Stomach smooth muscle (tissue), 2 donors: ENCODE measurements at regions not wholly inside any gene's neighbourhood (a gene's known extent, or its start where the extent isn't known, plus 50 kb on each side); places are given as distances from the start of the nearest gene placed in this dataset.
"Not testable (repeated sequence)": the region's sequence is repeated elsewhere in the genome, so short reads cannot be mapped to it uniquely, and the experiment has no call there.

Experiments used
- H3K27ac ChIP-seq: one replicate; pipeline ENCODE4 v1.7.0; 2013; ENCODE audit warnings: mild to moderate bottlenecking, low read length, inconsistent platforms
- H3K27me3 ChIP-seq, 2 donors: one replicate each; pipeline ENCODE4 v1.7.0; 2013; ENCODE audit warnings: low read length in 2 of 2; ENCODE audit not compliant: insufficient read depth in 2 of 2, control insufficient read depth in 1 of 2
- H3K36me3 ChIP-seq, 2 donors: one replicate each; pipeline ENCODE4 v1.7.0; 2013; ENCODE audit warnings: low read length in 2 of 2; ENCODE audit not compliant: control insufficient read depth in 2 of 2, insufficient read depth in 2 of 2
- H3K4me1 ChIP-seq: one replicate; pipeline ENCODE4 v1.7.0; 2013; ENCODE audit warnings: low read length; ENCODE audit not compliant: control insufficient read depth, insufficient read depth
- H3K4me3 ChIP-seq, 2 donors: one replicate each; pipeline ENCODE4 v1.7.0; 2013; ENCODE audit warnings: low read length in 2 of 2
- H3K9ac ChIP-seq, 2 donors: one replicate each; pipeline ENCODE4 v1.7.0; 2013; ENCODE audit warnings: low read length in 2 of 2, mild to moderate bottlenecking in 1 of 2
- H3K9me3 ChIP-seq, 2 donors: one replicate each; pipeline ENCODE4 v1.7.0; 2013; ENCODE audit warnings: low read length in 2 of 2; ENCODE audit not compliant: control insufficient read depth in 2 of 2
- donor health status: healthy.
- donor health status: Pancreatic carcinoma.

DNA sequence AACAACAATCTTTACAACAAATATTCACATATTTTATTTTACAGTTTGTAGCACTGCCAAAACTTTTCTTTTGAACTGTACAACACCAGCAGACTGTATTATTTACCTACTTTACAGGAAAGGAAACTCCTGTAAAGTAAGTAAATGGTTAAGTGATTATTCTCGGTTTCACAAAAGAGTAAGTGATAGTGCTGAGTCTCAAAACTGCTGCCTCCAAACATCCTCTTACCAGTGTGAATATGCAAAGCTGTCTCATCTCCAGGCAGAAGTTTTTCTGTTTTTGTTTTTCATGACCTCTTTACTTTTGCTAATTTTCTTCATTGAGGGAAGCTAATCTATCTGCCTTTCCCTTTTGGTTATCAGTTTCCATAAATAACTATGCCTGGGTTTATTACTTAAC lies 286.7 kb downstream of the SRGAP2C start:
- H3K36me3 ChIP-seq = no peaks in the 10 kb centered on the region
- H3K27me3 ChIP-seq = no peaks in the 10 kb centered on the region
- H3K4me1 ChIP-seq = no peaks in the 10 kb centered on the region
- no peak overlapping the region for H3K4me3 ChIP-seq
- H3K9ac ChIP-seq = no peak overlapping the region
- no peak overlapping the region for H3K27ac ChIP-seq
- no peaks in the 10 kb centered on the region for H3K9me3 ChIP-seq

DNA sequence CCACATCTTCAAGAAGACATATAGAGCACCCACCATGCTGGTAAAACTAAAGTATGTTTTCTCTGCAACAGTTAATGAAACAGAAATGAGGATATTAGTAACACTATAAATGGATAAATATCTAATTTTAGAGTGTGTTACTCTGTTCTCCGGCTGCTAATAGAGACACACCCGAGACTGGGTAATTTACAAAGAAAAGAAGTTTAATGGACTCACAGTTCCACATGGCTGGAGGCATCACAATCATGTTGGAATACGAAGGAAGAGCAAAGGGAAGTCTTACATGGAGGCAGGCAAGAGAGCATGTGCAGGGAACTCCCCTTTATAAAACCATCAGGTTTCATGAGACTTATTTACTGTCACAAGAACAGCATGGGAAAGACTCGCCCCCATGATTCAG lies 287.2 kb downstream of the SRGAP2C start:
- peaks cover 0 to under 1% of the 10 kb centered on the region in 2 donors for H3K9me3 ChIP-seq
- H3K4me1 ChIP-seq = no peaks in the 10 kb centered on the region

DNA sequence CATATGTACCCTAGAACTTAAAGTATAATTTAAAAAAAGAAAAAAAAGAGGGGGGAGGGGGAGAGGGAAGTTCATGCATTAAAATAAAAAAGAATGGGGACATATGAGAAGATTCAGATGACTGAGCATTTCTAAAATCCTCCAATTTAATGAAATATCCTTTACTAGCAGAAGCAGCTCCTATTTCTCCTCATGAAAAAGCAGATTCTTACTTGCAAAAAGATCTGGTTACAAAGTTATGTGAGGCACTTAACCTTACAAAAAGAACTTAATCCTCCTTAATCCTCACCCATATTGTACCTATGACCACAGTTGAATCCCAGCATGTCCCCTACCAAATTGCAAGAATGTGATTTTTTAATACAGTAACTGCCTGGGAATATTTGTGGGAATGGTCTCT lies 298.5 kb downstream of the SRGAP2C start:
- Histone ChIP-seq H3K4me1 (no peaks in the 10 kb centered on the region), H3K27me3 (no peaks in the 10 kb centered on the region), H3K27ac (no peak overlapping the region), H3K9me3 (no peaks in the 10 kb centered on the region), H3K4me3 (no peak overlapping the region), H3K9ac (no peak overlapping the region), H3K36me3 (no peaks in the 10 kb centered on the region)

More for the DNA sequence above, 287.2 kb downstream of the SRGAP2C start:
- Histone ChIP-seq H3K9ac (no peak overlapping the region), H3K4me3 (no peak overlapping the region), H3K36me3 (no peaks in the 10 kb centered on the region), H3K27ac (no peak overlapping the region), H3K27me3 (no peaks in the 10 kb centered on the region)

DNA sequence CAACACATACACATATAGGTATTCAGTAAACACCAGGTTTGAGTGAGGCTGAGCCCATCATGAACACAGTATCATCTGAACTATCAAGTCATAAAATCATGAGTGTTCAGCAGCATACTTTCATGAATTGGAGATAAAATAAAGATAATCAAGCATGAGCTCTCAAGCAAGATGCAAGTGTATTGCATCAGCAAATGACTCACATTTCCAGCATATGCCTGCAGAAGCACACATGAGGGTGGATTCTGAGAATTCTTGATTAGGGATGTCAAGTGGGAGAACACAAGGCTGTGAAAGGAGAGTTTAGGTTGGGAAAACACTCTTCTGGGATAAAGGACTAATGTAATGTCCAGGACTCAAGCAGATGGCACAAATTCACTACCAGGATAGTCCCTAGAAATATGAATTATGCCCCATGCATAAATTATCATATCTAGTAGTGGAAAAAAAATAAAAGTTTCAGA lies 299.2 kb downstream of the SRGAP2C start:
- Histone ChIP-seq H3K9me3 (no peaks in the 10 kb centered on the region), H3K36me3 (no peaks in the 10 kb centered on the region), H3K27ac (no peak overlapping the region), H3K4me1 (no peaks in the 10 kb centered on the region), H3K27me3 (no peaks in the 10 kb centered on the region), H3K9ac (no peak overlapping the region), H3K4me3 (no peak overlapping the region)

DNA sequence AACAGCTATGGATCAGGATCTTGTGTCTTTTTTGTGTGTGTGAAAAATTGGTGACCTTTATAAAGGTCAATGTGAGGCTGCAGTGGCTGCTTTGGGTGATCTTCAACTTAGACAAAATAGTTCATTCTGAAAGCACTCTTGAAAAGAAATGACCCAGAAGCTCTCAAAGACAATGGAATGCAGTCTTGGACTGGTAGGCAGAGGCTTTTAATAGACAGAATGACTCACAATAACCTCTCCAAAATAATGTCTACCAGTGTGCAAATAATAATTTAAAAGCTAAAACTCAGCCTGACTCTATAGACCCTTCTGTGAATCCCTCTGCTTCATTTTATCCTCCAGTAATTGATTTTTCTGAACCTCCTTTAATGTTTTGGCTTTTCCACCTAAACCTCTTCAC lies 310.0 kb downstream of the SRGAP2C start:
- not testable (repeated sequence) for H3K9ac ChIP-seq, H3K4me3 ChIP-seq, H3K4me1 ChIP-seq, H3K27ac ChIP-seq, H3K36me3 ChIP-seq, H3K27me3 ChIP-seq, H3K9me3 ChIP-seq

DNA sequence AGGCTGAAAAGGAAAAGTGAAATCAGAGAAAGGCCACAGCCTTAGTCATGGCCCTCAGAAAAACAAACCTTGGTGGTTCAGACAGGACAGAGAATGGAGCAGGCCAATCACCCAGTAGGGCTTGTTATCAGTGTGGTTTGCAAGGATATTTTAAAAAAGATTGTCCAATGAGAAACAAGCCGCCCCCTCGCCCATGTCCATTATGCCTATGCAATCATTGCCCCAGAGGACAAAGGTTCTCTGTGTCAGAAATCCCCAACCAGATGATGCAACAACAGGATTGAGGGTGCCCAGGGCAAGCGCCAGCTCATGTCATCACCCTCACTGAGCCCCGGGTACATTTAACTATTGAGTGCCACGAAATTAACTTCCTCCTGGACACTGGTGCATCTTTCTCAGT lies 326.7 kb downstream of the SRGAP2C start:
- not testable (repeated sequence) for H3K27ac ChIP-seq, H3K4me1 ChIP-seq, H3K4me3 ChIP-seq, H3K27me3 ChIP-seq, H3K9me3 ChIP-seq, H3K9ac ChIP-seq, H3K36me3 ChIP-seq

DNA sequence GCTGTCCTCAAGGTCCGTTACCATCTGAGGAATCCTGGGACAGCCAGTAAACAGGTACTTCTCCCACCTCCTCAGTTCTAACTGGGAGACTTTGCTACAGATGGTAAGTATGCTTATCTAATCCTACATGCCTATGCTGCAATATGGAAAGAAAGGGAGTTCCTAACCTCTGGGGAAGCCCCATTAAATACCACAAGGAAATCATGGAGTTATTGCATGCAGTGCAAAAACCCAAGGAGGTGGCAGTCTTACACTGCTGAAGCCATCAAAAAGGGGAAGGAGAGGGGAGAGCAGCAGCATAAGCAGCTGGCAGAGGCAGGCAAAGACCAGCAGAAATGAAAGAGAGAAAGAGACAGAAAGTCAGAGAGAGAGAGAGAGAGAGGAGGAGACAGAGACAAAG lies 327.1 kb downstream of the SRGAP2C start:
- H3K4me1 ChIP-seq, H3K27ac ChIP-seq: not testable (repeated sequence)

DNA sequence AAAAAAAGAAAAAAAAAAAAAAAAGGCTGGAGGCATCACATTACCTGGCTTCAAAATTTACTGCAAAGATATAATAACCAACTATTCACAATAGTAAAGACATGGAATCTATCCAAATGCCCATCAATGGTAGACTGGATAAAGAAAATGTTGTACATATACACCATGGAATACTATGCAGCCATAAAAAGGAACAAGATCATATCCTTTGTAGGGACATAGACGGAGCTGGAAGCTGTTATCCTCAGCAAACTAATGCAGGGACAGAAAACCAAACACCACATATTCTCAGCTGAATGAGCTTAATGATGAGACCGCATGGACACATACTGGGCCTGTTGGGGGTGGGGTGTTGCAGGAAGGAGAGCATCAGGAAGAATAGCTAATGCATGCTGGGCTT lies 330.5 kb downstream of the SRGAP2C start:
- H3K27me3 ChIP-seq = peaks cover 8 to 13% of the 10 kb centered on the region in 2 donors
- H3K4me1 ChIP-seq = peaks cover 2% of the 10 kb centered on the region
- H3K4me3 ChIP-seq = no peak overlapping the region
- H3K36me3 ChIP-seq = no peaks in the 10 kb centered on the region
- peaks cover 0 to under 1% of the 10 kb centered on the region in 2 donors for H3K9me3 ChIP-seq
- H3K9ac ChIP-seq = no peak overlapping the region
- H3K27ac ChIP-seq = no peak overlapping the region

More for the DNA sequence above, 327.1 kb downstream of the SRGAP2C start:
- H3K36me3 ChIP-seq, H3K4me3 ChIP-seq, H3K9me3 ChIP-seq, H3K9ac ChIP-seq, H3K27me3 ChIP-seq: not testable (repeated sequence)

DNA sequence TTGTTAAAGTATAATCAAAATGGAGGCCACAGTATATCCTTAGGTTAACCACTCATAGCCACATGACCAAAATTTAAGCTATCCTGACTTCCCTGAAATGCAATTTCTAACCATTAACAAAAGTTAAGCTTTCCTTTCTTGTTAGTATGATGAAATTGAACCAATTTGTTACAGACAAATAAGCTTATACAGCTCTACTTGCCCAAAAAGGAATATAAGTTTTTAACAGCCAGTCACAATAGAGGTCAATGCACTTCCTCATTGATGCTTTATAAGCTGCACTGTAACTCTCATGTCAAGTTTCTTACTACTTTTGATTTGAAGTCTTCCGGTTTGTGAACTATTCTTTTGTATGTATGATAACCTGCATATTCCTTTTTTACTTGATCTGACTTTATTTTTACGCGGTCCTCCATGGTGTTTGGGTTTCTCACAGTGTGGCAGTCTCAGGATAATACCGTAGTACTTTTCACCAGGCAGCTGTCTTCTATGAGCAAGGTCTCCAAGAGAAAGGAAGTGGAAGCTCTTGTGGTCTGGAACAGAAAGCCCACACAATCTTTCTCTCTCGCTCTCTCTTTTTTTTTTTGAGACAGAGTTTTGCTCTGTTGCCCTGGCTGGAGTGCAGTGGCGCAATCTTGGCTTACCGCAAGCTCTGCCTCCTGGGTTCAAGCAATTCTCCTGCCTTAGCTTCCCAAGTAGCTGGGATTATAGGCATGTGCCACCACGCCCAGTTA lies 331.6 kb downstream of the SRGAP2C start:
- peaks cover 2% of the 10 kb centered on the region for H3K4me1 ChIP-seq
- H3K27me3 ChIP-seq = peaks cover 8 to 13% of the 10 kb centered on the region in 2 donors
- H3K36me3 ChIP-seq = no peaks in the 10 kb centered on the region
- H3K9ac ChIP-seq = no peak overlapping the region
- no peak overlapping the region for H3K27ac ChIP-seq
- no peak overlapping the region for H3K4me3 ChIP-seq
- H3K9me3 ChIP-seq = no peaks in the 10 kb centered on the region

DNA sequence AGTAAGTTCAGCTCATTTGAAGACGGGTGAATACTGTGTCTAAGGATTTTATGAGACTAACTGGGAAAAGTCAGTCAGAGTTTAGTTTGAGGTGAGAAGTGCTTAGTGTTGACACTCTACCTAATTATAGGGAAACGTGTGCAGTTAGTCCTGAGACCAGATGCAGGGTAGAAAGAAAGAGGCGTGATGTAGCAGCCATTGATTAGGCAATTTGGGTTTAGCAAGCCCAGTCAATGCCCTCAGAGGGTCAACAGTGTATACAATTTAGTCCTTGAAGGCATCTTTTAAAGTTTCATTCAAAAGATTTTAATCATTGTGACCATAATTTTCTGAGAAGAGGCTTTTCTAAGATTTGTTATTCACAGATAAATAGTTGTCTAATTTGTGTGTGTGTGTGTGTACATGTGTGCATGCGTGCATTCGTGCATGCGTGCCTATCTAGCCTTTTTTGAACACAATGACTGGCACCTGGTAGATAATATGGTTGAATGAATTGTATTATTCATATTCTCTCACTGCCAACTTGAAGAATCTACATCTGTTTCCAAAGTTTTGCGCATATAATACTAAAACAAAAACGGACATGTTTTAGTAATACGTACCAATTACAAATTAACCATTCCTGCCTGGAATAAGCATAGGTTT lies 332.9 kb downstream of the SRGAP2C start:
- Histone ChIP-seq H3K9me3 (no peaks in the 10 kb centered on the region), H3K36me3 (no peaks in the 10 kb centered on the region), H3K9ac (no peak overlapping the region), H3K4me3 (no peak overlapping the region), H3K4me1 (peaks cover 2% of the 10 kb centered on the region), H3K27ac (no peak overlapping the region), H3K27me3 (peaks cover 8 to 13% of the 10 kb centered on the region in 2 donors)

DNA sequence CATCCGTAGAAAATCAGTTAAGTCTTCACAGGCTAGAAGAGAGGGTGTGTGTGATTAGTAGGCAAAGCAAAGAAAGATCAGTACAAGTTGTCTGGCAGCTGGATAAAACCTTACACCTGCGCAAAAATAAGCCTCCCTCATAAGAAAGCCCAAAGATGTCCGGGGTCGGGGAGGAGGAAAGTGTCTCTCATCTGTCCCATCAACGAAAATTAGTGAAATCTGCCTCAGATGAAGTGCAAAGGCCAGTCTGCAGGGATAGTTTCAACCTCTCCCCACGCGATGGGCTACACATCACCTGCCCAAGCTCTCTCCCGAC lies 333.9 kb downstream of the SRGAP2C start:
- Histone ChIP-seq H3K4me3 (peak overlapping the region in 1 of 2 donors; percentile 47), H3K9ac (no peak overlapping the region), H3K4me1 (peaks cover 2% of the 10 kb centered on the region), H3K27me3 (peaks cover 8 to 13% of the 10 kb centered on the region in 2 donors), H3K27ac (no peak overlapping the region), H3K36me3 (no peaks in the 10 kb centered on the region), H3K9me3 (no peaks in the 10 kb centered on the region)
